Caco-2 (cell line): ENCODE measurements at regions not wholly inside any gene's neighbourhood (a gene's known extent, or its start where the extent isn't known, plus 50 kb on each side); places are given as distances from the start of the nearest gene placed in this dataset.

ENCODE experiments used
- BruUV-seq: library from RNA; stranded (reverse); fragments of 400-500 nt; replicated peaks from 2 replicates; lab custom pipeline; 2021; lab: Mats Ljungman, UMichigan
- CTCF ChIA-PET: fragments of 300-600 bp; sonication (Branson Sonifier 250); formaldehyde crosslinking; loops from one replicate; lab custom pipeline; 2022; ENCODE audit warnings: antibody characterized with exemption; lab: Charles Lee
- POLR2A ChIA-PET: fragments of 300-600 bp; sonication (Branson Sonifier 250); formaldehyde crosslinking; loops from one replicate; lab custom pipeline; 2022; ENCODE audit warnings: antibody characterized with exemption; lab: Charles Lee
- DNase-seq, 2 experiments: peaks; one replicate each; pipeline versions ENCODE4 v3.0.0 to v3.0.0-alpha.2; 2020 to 2022
- H3K27me3 ChIP-seq: replicated peaks from 2 replicates; pipeline ENCODE4 v1.6.0; 2011; ENCODE audit warnings: low read length; ENCODE audit not compliant: control insufficient read depth, insufficient read depth
- H3K36me3 ChIP-seq: 2 replicates; pipeline ENCODE4 v1.5.1; 2011; ENCODE audit warnings: low read length; ENCODE audit not compliant: control insufficient read depth, insufficient read depth
- H3K4me1 ChIP-seq: fragments of 250-450 bp; sonication (Bioruptor Pico); 2 replicates; pipeline ENCODE4 v1.5.1; 2020; ENCODE audit warnings: mild to moderate bottlenecking
- H3K4me3 ChIP-seq: 2 replicates; pipeline ENCODE4 v1.5.1; 2011; ENCODE audit warnings: low read depth, mild to moderate bottlenecking, control low read depth, low read length
- H3K9me3 ChIP-seq: fragments of 250-450 bp; sonication (Bioruptor Pico); 2 replicates; pipeline ENCODE4 v1.5.1; 2020; ENCODE audit warnings: mild to moderate bottlenecking, moderate library complexity
- H3K27ac Mint-ChIP-seq: one replicate; pipeline ENCODE4 v1.8.0; 2022; ENCODE audit warnings: mixed read lengths; ENCODE audit not compliant: unreplicated experiment
- H3K27me3 Mint-ChIP-seq: one replicate; pipeline ENCODE4 v1.8.0; 2022; ENCODE audit warnings: mixed read lengths; ENCODE audit not compliant: insufficient read depth, unreplicated experiment
- H3K36me3 Mint-ChIP-seq: one replicate; pipeline ENCODE4 v1.8.0; 2022; ENCODE audit warnings: mild to moderate bottlenecking, mixed read lengths; ENCODE audit not compliant: insufficient read depth, unreplicated experiment
- H3K4me1 Mint-ChIP-seq: one replicate; pipeline ENCODE4 v1.8.0; 2022; ENCODE audit warnings: low read depth, mixed read lengths; ENCODE audit not compliant: unreplicated experiment
- H3K4me3 Mint-ChIP-seq: one replicate; pipeline ENCODE4 v1.8.0; 2022; ENCODE audit warnings: mild to moderate bottlenecking, moderate library complexity, mixed read lengths; ENCODE audit not compliant: unreplicated experiment
- H3K9me3 Mint-ChIP-seq: one replicate; pipeline ENCODE4 v1.8.0; 2022; ENCODE audit warnings: mixed read lengths; ENCODE audit not compliant: unreplicated experiment
- CTCF ChIP-seq, 2 experiments: fragments of 200-600 bp in 1 of 2; IDR thresholded peaks; 1 replicate in 1 of 2; 2 replicates in 1 of 2; pipeline versions ENCODE4 v1.5.1 to v1.8.0; 2011 to 2022; ENCODE audit warnings: antibody characterized with exemption in 1 of 2, control low read depth in 1 of 2, inconsistent platforms in 1 of 2, low read depth in 1 of 2, low read length in 1 of 2, mild to moderate bottlenecking in 1 of 2, moderate library complexity in 1 of 2; ENCODE audit not compliant: insufficient read depth in 1 of 2, severe bottlenecking in 1 of 2, unreplicated experiment in 1 of 2
- intact Hi-C: fragments of 100-400 bp; cut with micrococcal nuclease; formaldehyde crosslinking; loops from one replicate; pipeline ENCODE4 v1.10.0; 2022; ENCODE audit not compliant: unreplicated experiment

GRCh38 chr14:39704594-39704993 is 272.4 kb upstream of the FBXO33 start:
- ChIA-PET CTCF (no interaction called here), POLR2A (no interaction called here)
- H3K9me3 ChIP-seq, result no peaks in the 10 kb centered on the region
- TF ChIP-seq CTCF (IDR thresholded peaks at IDR 0.05; ENCODE audit: insufficient read depth in 1 of 2, low read depth in 1 of 2, low read length in 1 of 2, severe bottlenecking in 1 of 2, unreplicated experiment in 1 of 2), result no peak
- DNase-seq, result no peak
- no peak overlapping the region for H3K4me3 ChIP-seq
- H3K36me3 ChIP-seq, result no peaks in the 10 kb centered on the region
- H3K27ac Mint-ChIP-seq, result no peak overlapping the region
- no TSS peak for BruUV-seq
- H3K9me3 Mint-ChIP-seq, result no peaks in the 10 kb centered on the region
- H3K4me1 ChIP-seq, result no peaks in the 10 kb centered on the region
- no peaks in the 10 kb centered on the region for H3K27me3 Mint-ChIP-seq
- H3K27me3 ChIP-seq, result no peaks in the 10 kb centered on the region
- no peaks in the 10 kb centered on the region for H3K36me3 Mint-ChIP-seq
- no peaks in the 10 kb centered on the region for H3K4me1 Mint-ChIP-seq
- intact Hi-C loops, result no loop called here
- no peak overlapping the region for H3K4me3 Mint-ChIP-seq

- BruUV-seq, result no TSS peak
- no peak for DNase-seq
- Mint-ChIP-seq H3K27ac (no peak overlapping the region), H3K27me3 (peaks cover 5% of the 10 kb centered on the region), H3K4me1 (no peaks in the 10 kb centered on the region), H3K9me3 (no peaks in the 10 kb centered on the region), H3K4me3 (no peak overlapping the region), H3K36me3 (no peaks in the 10 kb centered on the region)
- TF ChIP-seq CTCF (IDR thresholded peaks at IDR 0.05; ENCODE audit: insufficient read depth in 1 of 2, low read depth in 1 of 2, low read length in 1 of 2, severe bottlenecking in 1 of 2, unreplicated experiment in 1 of 2), result no peak
- H3K9me3 ChIP-seq, result no peaks in the 10 kb centered on the region
- no peaks in the 10 kb centered on the region for H3K36me3 ChIP-seq
- POLR2A ChIA-PET, result no interaction called here
- no peak overlapping the region for H3K4me3 ChIP-seq
- CTCF ChIA-PET, result no interaction called here
- H3K27me3 ChIP-seq, result no peaks in the 10 kb centered on the region
- intact Hi-C loops, result no loop called here
- H3K4me1 ChIP-seq, result no peaks in the 10 kb centered on the region
Observed at GRCh38 chr14:39694341-39694740, 262.1 kb upstream of the FBXO33 start.

DNA sequence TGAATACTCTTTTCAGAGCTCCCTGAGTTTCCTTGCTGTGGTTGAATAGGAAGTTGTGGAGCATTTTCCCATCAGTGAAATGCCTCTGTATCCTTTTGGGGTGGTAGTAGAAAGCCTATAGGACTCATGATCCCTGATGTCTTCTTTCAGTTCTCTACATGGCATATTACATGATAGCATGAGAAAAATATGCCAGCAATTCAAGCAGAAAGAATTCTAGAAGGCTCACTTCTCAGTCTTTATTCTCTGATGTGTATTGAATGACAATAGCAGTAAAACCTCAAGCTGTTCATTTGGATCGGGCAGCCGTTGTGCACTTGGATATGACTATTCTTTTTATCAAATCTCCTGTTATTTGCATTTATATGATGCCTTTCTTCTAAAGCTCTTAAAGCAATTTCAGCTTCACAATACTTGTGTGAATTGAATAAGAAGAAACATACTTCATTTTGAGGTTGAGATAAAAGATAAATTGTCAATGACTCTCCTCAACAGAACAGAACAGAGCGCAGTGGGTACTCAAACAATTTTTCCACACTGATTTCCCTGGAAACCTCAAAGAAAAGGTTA is 251.5 kb upstream of the FBXO33 start:
- Histone ChIP-seq H3K36me3 (no peaks in the 10 kb centered on the region), H3K4me3 (no peak overlapping the region), H3K27me3 (no peaks in the 10 kb centered on the region), H3K9me3 (no peaks in the 10 kb centered on the region), H3K4me1 (no peaks in the 10 kb centered on the region)
- ChIA-PET CTCF (no interaction called here), POLR2A (no interaction called here)
- DNase-seq, result no peak
- Mint-ChIP-seq H3K9me3 (no peaks in the 10 kb centered on the region), H3K27me3 (peaks cover 5% of the 10 kb centered on the region), H3K4me1 (no peaks in the 10 kb centered on the region), H3K4me3 (no peak overlapping the region), H3K27ac (no peak overlapping the region), H3K36me3 (no peaks in the 10 kb centered on the region)
- no TSS peak for BruUV-seq
- intact Hi-C loops, result loop anchor here (10.0 kb wide), 1 partner anchor 189 kb away; no protein-coding TSS in a partner anchor
- no peak for TF ChIP-seq CTCF (IDR thresholded peaks at IDR 0.05; ENCODE audit: insufficient read depth in 1 of 2, low read depth in 1 of 2, low read length in 1 of 2, severe bottlenecking in 1 of 2, unreplicated experiment in 1 of 2)
